ENCODE measurements at regions not wholly inside any gene's neighbourhood (a gene's known extent, or its start where the extent isn't known, plus 50 kb on each side); places are given as distances from the start of the nearest gene placed in this dataset.

DNA sequence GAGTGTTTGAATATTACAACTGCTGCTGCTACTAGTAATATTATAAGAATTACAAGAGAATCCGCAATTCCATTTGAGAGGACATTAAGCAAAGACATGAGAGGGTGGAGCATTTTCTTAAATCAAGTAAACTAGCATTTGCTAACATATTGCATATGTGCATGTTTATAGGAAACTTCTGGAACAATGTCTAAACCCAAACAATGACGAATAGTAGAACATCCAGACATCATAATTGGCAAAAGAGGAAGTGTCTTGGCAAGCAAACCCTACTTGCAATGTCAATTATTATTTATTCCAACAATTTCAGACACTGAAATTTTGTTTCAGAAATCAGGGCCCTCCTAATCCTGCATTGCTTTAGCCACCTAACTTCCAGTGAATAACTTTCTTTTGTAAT lies 1155.3 kb upstream of the GJE1 start:
- no peak for DNase-seq (ENCODE audit: low read depth)

DNA sequence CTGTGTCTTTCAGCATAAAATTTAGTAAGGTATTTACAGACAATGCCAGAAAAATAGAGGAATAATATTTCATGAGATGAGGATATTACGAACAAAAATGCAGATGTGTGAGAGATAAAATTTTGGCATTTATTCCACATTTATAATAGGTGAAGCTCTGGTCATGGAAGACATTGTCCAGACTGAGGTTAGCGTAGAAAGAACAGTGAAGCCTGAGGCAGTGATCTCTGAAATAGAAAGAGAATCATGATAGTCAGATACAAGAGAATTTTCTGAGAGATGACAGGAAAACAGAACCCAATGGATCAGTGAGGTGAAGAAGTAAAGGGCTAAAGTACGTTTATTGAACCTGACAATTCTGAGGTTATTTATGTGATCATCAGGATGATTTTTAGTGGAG lies 1155.9 kb upstream of the GJE1 start:
- no peak for DNase-seq (ENCODE audit: low read depth)

DNA sequence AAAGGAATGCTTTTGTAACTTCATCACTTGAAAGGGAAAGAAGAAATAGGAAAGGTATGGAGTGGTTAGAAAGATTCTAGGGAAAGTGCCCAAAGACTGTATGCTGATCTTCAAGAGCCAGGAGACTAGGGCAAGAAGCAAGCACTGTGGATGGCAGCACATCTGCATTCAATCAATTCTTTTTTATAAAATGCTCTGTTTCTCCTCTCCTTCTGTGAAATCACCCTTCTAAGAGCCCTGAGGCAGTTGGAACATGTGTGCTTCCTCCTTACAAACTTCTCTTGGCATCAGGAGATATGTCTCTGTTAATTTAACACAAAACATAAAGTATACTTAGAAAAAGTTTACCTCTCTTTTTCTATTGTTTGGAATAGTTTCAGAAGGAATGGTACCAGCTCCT lies 1162.2 kb upstream of the GJE1 start:
- no peak for DNase-seq (ENCODE audit: low read depth)

GRCh38 chr6:140968062-140968461 lies 1164.7 kb upstream of the GJE1 start:
- DNase-seq (ENCODE audit: low read depth), result no peak

DNA sequence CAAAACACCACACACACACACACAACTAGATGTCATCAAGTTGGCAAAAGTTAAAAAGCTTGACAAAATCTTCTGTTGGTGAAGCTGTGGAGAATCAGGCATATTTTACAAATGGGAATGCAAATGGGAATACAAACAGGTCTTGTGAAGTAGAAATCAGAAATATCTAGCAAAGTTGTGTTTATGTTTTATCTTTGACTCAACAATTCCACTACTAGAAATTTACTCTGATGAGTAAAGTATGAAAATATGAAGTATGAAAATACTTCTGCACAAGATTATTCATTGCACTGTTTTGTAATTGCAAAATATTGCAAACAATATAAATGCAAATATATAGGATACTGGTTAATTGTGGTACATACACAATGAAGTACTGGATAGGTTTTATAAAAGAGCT lies 1166.0 kb upstream of the GJE1 start:
- no peak for DNase-seq (ENCODE audit: low read depth)

- no peak for DNase-seq (ENCODE audit: low read depth)
Observed at GRCh38 chr6:140960566-140960965, 1172.2 kb upstream of the GJE1 start.

GRCh38 chr6:140957386-140957785 lies 1175.3 kb upstream of the GJE1 start:
- no peak for DNase-seq (ENCODE audit: low read depth)

DNA sequence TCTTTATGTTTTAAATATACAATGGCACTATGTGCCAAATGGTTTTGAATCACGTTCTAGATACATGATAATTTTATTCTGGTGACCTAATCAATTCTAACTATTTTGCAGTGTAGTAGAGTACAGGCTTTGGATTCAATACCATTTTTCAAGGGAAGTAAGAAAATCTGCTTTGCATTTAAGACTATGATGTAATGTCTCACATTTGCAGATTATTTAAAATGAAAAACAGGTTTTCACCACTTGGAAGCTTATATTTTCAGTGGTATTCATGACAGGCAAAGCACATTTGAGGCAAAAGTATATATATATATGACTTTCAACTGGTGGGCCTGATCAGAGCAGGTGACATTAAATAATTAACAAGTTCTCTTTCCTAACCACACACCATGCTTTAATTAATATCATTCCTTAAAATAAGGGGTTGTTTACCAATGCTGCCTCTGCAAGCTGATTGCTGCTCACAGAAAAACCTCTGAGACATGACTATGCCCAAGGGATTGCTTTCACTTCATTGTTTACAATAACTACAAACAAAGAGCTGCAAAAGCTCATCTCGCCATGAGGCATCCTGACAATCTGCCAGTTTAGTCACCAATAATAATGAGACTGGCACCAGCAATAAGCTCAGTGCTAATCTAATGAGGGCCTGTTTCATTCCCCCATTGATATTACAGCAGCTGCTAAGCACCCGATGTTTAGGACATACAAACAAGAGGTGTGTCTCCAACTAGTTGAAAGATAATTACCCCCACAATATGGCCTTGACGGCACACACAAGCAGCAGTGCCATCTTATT lies 1176.0 kb upstream of the GJE1 start:
- no peak for DNase-seq (ENCODE audit: low read depth)

DNA sequence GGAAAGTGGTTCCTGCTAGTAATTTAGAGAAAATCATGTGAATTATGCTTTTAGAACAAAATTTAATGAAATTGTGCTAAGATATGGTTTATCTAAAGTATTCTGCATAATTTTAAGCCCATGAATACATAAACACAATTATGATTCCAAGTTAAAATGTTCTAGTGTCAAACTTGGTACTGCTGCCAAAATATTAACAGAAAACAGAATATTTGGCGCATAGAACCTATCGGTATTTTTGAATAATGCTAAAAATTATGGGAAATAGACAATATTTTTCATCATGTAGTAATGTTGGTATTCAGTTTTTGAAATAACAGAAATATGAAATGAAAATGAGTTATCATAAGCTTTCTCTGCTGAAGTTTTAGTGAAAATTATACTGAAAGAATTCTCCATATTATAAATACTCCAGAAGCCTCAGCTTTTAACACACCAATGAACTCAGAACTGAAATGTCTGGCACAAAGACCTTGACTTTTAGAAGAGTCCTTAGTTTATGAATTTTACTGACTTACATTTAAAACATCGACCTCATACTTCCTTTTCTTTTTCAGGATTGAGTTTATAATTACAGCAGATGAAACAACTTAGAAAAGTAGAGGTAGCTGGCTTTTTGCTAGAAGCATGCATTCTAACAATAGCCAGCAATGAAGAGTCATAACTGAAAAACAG lies 1192.3 kb upstream of the GJE1 start:
- no peak for DNase-seq (ENCODE audit: low read depth)

DNA sequence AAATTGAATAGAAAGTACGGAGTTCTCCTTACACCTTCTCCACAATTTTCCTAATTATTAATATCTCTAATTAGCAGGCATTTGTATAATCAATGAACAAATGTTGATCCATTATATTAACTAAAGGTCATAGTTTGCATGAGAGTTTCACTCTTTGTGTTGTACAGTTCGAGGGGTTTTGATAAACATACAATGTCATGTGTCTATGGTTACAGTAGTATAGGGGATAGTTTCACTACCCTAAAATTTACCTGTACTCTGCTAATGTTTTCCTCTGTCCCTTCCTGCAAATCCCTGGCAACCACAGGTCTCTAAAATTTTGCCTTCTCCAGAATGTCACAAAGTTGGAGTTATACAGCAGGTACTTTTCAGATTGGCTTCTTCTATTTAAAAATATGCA lies 1199.8 kb upstream of the GJE1 start:
- DNase-seq (ENCODE audit: low read depth), result no peak

GRCh38 chr6:140931581-140931980 lies 1201.1 kb upstream of the GJE1 start:
- no peak for DNase-seq (ENCODE audit: low read depth)

DNA sequence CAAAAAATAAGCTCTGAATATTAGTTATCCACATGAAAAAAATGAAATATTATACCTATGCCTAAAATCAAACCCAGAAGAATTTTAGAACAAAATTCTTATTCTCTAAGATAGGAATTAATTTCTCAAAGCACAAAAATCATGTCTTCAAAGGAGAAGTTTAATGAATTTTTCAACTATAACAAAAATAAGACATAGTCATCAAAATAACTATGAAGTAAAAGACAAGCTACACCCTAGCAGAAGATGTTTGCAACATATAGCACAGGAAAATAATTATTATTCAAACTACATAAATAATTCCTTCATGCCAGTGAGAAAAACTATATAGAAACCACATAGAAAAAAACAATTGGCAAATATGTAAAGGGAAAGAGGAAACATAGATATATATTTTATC lies 1203.6 kb upstream of the GJE1 start:
- no peak for DNase-seq (ENCODE audit: low read depth)

DNA sequence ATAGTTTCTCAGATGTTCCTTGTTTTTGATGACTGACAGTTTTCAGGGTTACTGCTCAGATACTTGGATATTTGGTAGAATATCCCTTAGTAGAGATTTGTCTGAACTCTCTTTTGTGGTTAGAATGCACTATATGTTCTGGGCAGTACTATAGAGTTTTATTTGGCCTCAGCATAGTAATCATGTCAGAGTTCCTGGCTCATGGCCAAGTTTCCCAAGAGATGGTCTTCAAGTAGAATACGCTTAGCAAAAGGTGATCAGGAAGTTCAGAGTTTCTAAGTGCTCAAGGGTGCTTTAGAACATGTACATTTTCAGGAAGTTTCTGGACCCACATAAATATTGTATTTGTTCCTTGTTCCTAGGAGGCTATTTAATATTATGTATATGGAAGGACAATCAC lies 1209.7 kb upstream of the GJE1 start:
- DNase-seq (ENCODE audit: low read depth), result no peak

- peak; percentile 8 for DNase-seq (ENCODE audit: low read depth)
Observed at GRCh38 chr6:140921366-140922226, 1211.1 kb upstream of the GJE1 start.

GRCh38 chr6:140917911-140918310 lies 1214.8 kb upstream of the GJE1 start:
- DNase-seq (ENCODE audit: low read depth), result no peak

DNA sequence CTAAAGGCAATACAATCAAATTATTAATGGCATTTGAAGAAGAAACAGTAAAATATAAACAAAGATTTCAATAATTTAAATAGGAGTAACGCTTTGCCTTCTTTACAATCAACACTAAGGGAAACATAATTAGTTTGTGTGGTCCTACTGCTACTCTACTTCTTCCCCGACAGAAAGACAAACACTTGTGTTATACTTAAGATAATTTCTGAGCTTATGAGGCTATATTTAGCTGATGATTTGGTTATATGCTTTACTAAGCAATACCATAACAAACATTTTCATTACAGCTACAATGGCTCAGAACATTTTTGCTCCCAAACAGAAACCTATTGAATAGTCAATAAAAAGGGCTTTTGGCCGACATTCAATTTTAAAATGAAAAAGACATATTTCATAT lies 1217.2 kb upstream of the GJE1 start:
- DNase-seq (ENCODE audit: low read depth), result no peak

DNA sequence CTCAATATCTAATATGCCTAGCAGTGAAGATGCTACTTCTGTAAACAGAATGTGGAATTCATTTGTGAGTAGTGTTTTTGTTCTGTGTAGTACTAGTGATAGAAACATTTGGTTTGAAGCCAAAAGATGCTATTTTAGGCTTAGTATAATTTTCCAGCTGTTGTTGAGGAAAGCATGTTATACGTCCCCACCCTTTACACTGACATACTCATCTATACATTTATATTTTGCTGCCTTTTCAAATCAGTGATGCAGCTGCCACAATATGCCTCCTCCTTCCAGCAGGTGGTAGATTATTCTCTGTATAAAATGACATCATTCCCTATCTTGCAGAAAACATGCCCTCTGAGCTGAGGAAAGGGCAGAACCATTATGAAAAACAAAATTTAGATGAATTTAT lies 1217.6 kb upstream of the GJE1 start:
- no peak for DNase-seq (ENCODE audit: low read depth)

- DNase-seq (ENCODE audit: low read depth), result no peak
Observed at GRCh38 chr6:140912686-140913085, 1220.0 kb upstream of the GJE1 start.

DNA sequence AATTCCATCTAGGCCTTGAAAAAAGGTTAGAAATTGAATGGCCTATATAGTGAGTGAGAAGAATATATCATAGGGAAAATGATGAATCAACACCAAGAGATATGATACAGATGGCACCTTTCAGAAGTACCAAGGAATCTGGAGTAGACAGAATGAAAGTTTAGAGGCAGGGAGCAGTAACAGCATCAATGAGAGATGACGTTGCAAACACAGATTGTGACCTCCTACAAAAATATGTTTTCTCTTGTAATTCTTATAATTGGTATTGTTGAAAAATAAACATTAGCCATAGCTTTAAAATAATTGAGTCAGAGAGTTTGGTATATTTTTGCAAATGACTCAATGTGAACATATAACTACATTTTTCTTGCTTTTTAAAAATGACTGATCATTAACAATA lies 1223.1 kb upstream of the GJE1 start:
- no peak for DNase-seq (ENCODE audit: low read depth)

DNA sequence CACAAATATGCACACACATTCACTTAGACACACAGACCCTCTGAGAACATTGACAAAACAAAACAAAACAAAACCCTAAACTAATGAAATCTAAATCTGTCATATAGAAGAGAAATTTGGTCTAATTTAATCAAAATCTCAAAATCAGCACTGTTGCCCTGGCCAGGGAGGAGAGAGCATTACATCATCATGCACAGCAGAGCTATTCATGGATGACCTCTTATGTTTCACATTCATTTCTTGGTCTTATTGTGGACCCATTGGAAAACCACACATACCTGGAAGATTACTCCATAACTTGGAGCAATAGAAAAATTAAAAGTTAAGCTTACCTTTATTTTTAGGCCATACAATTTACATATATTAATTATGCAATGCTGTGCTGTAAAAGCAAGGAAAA lies 1223.6 kb upstream of the GJE1 start:
- no peak for DNase-seq (ENCODE audit: low read depth)

DNA sequence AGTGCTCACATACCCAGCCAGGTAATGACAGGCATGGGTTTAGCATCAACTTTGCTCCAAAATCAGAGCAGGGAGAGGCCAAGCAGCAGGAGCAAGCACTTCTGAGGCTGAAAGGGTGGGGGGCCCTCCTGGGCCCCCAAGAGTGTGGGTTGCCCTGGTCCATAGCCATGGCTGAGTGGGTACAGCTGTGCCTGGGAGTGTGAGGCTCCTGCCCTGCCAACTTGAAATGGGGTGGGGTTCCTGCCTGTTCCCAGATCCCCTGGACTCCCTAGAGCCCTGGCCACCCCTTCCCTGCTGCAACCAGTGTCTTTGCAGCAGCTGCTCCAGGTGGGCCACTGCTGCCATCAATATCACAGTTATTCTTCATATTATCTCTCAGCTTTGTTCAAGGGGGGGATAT lies 1224.2 kb upstream of the GJE1 start:
- DNase-seq (ENCODE audit: low read depth), result no peak

DNA sequence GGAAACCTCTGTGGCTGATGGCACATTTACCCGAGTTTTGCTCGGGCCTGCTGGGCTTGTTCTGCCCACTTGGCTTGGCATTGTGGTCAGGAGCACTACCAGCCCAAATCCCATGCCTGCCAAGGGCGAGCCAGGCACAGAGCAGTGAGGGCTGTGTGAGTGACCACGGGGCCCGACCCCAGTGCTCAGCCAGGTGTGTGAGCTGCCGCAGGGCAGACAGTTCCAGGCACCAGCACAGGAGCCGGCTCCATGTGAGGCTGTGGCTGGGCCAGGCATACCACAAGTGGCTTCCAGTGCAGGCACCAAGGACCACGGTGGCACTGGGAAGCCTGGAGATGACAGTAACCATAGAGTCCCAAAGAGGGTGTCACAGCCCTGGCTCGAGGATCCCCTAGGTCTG lies 1225.5 kb upstream of the GJE1 start:
- no peak for DNase-seq (ENCODE audit: low read depth)

DNA sequence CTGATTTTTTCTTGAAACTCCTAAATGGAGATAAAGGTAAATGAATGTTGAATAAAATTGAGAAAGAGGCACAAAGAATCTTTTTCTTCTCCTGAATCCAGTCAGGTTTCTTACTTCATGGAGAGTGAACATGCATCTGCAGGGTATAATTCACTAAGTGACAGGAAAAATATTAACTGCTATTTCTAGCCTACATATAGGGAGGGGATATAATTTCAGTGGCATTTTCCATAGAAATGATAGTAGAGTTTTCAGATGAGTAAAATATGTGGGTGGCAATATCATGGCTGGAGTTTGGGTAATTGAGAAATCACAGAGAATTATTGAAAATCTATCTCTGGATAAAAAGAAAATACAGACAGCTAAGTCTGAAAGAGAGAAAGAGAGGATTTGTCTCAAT lies 1227.0 kb upstream of the GJE1 start:
- DNase-seq (ENCODE audit: low read depth), result no peak
